Heart left ventricle (tissue), 16 donors: ENCODE measurements at regions not wholly inside any gene's neighbourhood (a gene's known extent, or its start where the extent isn't known, plus 50 kb on each side); places are given as distances from the start of the nearest gene placed in this dataset.
A peak's percentile ranks its signal among the peaks of the same experiment; 100 is the strongest.
"Not testable (repeated sequence)": the region's sequence is repeated elsewhere in the genome, so short reads cannot be mapped to it uniquely, and the experiment has no call there.

ENCODE experiments used
- ATAC-seq, 4 donors: fragments of 200-7000 bp; cut with Tn5 transposase; one replicate each; pipeline ENCODE4 v1.9.1; 2020 to 2022; ENCODE audit warnings: moderate library complexity in 4 of 4, mild to moderate bottlenecking in 3 of 4, moderate number of reproducible peaks in 1 of 4
- DNase-seq, 5 donors: peaks; one replicate each; pipeline ENCODE4 v3.0.0-alpha.2; 2020
- H3K27ac ChIP-seq, 12 donors: fragments of 200-600 bp; sonication (generic) in 4 of 12; one replicate each; pipeline versions ENCODE4 v1.5.0 to v1.8.0; 2016 to 2022; ENCODE audit warnings: mild to moderate bottlenecking in 2 of 12
- H3K27me3 ChIP-seq, 9 donors: fragments of 200-600 bp; sonication (generic) in 2 of 9; one replicate each; pipeline versions ENCODE4 v1.5.1 to v1.8.0; 2016 to 2022; ENCODE audit warnings: mild to moderate bottlenecking in 3 of 9
- H3K36me3 ChIP-seq, 9 donors: fragments of 200-600 bp; sonication (generic) in 2 of 9; one replicate each; pipeline versions ENCODE4 v1.5.0 to v1.8.0; 2018 to 2022; ENCODE audit warnings: mild to moderate bottlenecking in 2 of 9
- H3K4me1 ChIP-seq, 12 donors: fragments of 200-600 bp; sonication (generic) in 4 of 12; one replicate each; pipeline versions ENCODE4 v1.5.0 to v1.8.0; 2016 to 2022; ENCODE audit warnings: mild to moderate bottlenecking in 3 of 12
- H3K4me3 ChIP-seq, 12 donors: fragments of 200-600 bp; sonication (generic) in 4 of 12; one replicate each; pipeline versions ENCODE4 v1.5.0 to v1.8.0; 2017 to 2022; ENCODE audit warnings: mild to moderate bottlenecking in 9 of 12, moderate library complexity in 4 of 12
- H3K9me3 ChIP-seq, 12 donors: fragments of 200-600 bp; sonication (generic) in 4 of 12; one replicate each; pipeline versions ENCODE4 v1.5.0 to v1.8.0; 2016 to 2022; ENCODE audit warnings: mild to moderate bottlenecking in 1 of 12
- CTCF ChIP-seq, 12 donors: fragments of 200-600 bp; sonication (generic) in 4 of 12; IDR thresholded peaks; one replicate each; pipeline versions ENCODE4 v1.5.0 to v1.8.0; 2018 to 2022; ENCODE audit warnings: antibody characterized with exemption in 12 of 12, mild to moderate bottlenecking in 5 of 12
- POLR2A ChIP-seq, 2 donors: fragments of 450-650 bp; IDR thresholded peaks; one replicate each; pipeline ENCODE4 v1.6.1; 2017; ENCODE audit warnings: antibody characterized with exemption in 2 of 2, mild to moderate bottlenecking in 2 of 2, moderate library complexity in 2 of 2
- WGBS, 4 donors: extraction: QIAGEN DNeasy Blood & Tissue Kit in 2 of 4; methylation state at CpG; one replicate each; pipeline versions ENCODE4 v1.1.5 to v1.1.7; 2013 to 2018; 5-methylcytosine and 5-hydroxymethylcytosine counted together
- intact Hi-C, 10 donors: fragments of 100-400 bp; cut with DNase I; formaldehyde crosslinking; loops; one replicate each; pipeline versions ENCODE4 v1.11.1 to v1.14.2; 2022
- donor health status: ischemic (EF 13 %, LVEDD 7.1; RV severe dilation, severe dysfunction).
- donor health status: healthy with polysubstance abuse.
- donor health status: DM: no; HTN: yes; CAD: no.
- donor health status: DM: no; HTN: no; CAD: no.
- donor health status: ischemic (EF 25% LVEDD 6.9; RV normal size, moderate dysfunction).
- donor health status: ischemic (EF 25% LVEDD 5.7; RV mildly dilated, moderate dysfunction).
- donor health status: healthy.
- donor health status: DM: yes; HTN: yes; CAD: no.
- donor health status: ischemic (EF 35%, LVEDD 5.7; RV mildly dilated, moderate dysfunction).
- donor health status: nonischemic (EF 11% LVEDD 7.7; RV severe dilation, severe dysfunction).
- donor health status: DM: yes; HTN: yes; CAD: no.
- donor health status: PGD.
- donor health status: ischemic (EF 29% LVEDD 5.4; RV normal size, mild dysfunction).
- donor health status: nonischemic (EF 23%, LVEDD 6.1; RV moderate dilation, normal function).

GRCh38 chr6:99818161-99818560, 175.9 kb downstream of the MCHR2 start:
- TF ChIP-seq POLR2A (IDR thresholded peaks at IDR 0.05): no peak
- no peak for TF ChIP-seq CTCF (IDR thresholded peaks at IDR 0.05)
- DNase-seq (no peak), ATAC-seq (no peak)
- H3K36me3 ChIP-seq: no peaks in the 10 kb centered on the region
- intact Hi-C loops: no loop called here
- H3K9me3 ChIP-seq: no peaks in the 10 kb centered on the region
- WGBS, 4 donors: 74 to 86% (median 83%) methylated on average over 2 of the region's 2 CpGs
- peaks cover 0 to under 1% (median 0%) of the 10 kb centered on the region in 12 donors for H3K4me1 ChIP-seq
- H3K27ac ChIP-seq: no peak overlapping the region
- H3K27me3 ChIP-seq: peaks cover 0 to 18% (median 0%) of the 10 kb centered on the region in 9 donors
- no peak overlapping the region for H3K4me3 ChIP-seq

DNA sequence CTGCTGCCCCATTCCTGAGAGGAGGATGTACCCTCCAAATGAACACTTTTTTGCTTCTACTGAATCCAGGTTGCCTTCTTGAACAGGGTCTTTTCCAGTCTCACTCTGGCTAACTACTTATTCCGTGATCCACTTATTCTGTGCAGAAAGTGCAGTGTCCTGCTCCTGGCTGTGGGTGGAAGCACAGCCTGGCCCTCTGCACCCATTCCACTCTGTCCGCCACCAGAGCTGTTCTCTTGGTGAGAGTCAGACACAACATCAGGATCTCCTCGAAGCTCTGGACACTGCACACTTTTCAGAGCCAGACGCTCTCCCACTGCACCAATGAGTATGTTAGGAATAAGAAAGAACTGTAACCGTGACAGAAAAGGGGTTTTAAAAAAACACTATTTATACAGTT, 174.2 kb downstream of the MCHR2 start:
- DNase-seq: no peak
- Histone ChIP-seq H3K36me3 (no peaks in the 10 kb centered on the region), H3K27me3 (peaks cover 0 to 20% (median 0%) of the 10 kb centered on the region in 9 donors), H3K4me3 (no peak overlapping the region), H3K4me1 (peaks cover 0 to 4% (median 0%) of the 10 kb centered on the region in 12 donors), H3K9me3 (no peaks in the 10 kb centered on the region), H3K27ac (no peak overlapping the region)
- WGBS, 4 donors: 68 to 88% (median 79%) methylated on average over 5 of the region's 5 CpGs
- intact Hi-C loops: loop anchor here in 1 of 10 donors (5.0 kb wide), 2 partner anchors 353 to 488 kb away; no protein-coding TSS in a partner anchor
- ATAC-seq: no peak
- TF ChIP-seq POLR2A (IDR thresholded peaks at IDR 0.05) (no peak), CTCF (IDR thresholded peaks at IDR 0.05) (no peak)

DNA sequence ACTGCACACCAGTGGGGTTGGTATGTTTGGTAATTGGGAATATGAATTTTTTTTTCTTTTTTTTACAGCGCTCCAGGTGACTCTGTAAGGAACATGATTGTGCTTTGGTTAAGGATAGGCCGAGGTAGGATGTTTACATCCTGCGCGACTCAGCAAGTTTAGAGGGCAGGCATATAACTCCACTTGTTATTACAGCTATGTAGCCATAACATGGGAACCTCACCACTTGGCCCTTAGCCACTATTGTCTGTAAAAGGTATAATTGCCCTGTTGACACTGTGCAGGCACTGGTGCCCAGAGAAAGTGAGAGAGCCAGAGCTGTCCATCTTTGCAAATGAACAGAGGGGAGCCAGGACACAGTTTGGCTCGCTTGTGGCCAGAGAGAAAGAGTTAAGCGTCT, 172.9 kb downstream of the MCHR2 start:
- H3K4me1 ChIP-seq: peaks cover 0 to 4% (median 0%) of the 10 kb centered on the region in 12 donors
- no peak overlapping the region for H3K27ac ChIP-seq
- H3K4me3 ChIP-seq: no peak overlapping the region
- TF ChIP-seq POLR2A (IDR thresholded peaks at IDR 0.05): no peak
- TF ChIP-seq CTCF (IDR thresholded peaks at IDR 0.05): no peak
- H3K27me3 ChIP-seq: peaks cover 0 to 20% (median 0%) of the 10 kb centered on the region in 9 donors
- WGBS, 4 donors: 75 to 85% (median 79%) methylated on average over 6 of the region's 6 CpGs
- DNase-seq (no peak), ATAC-seq (no peak)
- H3K9me3 ChIP-seq: no peaks in the 10 kb centered on the region
- no peaks in the 10 kb centered on the region for H3K36me3 ChIP-seq
- intact Hi-C loops: loop anchor here in 1 of 10 donors (5.0 kb wide), 2 partner anchors 354 to 489 kb away; no protein-coding TSS in a partner anchor

GRCh38 chr6:99822741-99823512, 171.1 kb downstream of the MCHR2 start:
- WGBS, 4 donors: 27 to 41% (median 37%) methylated on average over 5 of the region's 5 CpGs
- Histone ChIP-seq H3K4me3 (no peak overlapping the region), H3K36me3 (no peaks in the 10 kb centered on the region), H3K9me3 (no peaks in the 10 kb centered on the region), H3K27ac (no peak overlapping the region), H3K4me1 (peaks cover 0 to 4% (median 0%) of the 10 kb centered on the region in 12 donors), H3K27me3 (peaks cover 0 to 18% (median 0%) of the 10 kb centered on the region in 9 donors)
- ATAC-seq: peak in 1 of 4 donors; percentile 47
- intact Hi-C loops: loop anchor here in 1 of 10 donors (5.0 kb wide), 2 partner anchors 356 to 491 kb away; no protein-coding TSS in a partner anchor
- DNase-seq: no peak
- TF ChIP-seq CTCF (IDR thresholded peaks at IDR 0.05) (peak in 8 of 12 donors; percentile 19 to 47 (median 29)), POLR2A (IDR thresholded peaks at IDR 0.05) (no peak)

GRCh38 chr6:99823513-99824235, 170.3 kb downstream of the MCHR2 start:
- H3K4me1 ChIP-seq, H3K9me3 ChIP-seq, ATAC-seq, H3K36me3 ChIP-seq, DNase-seq, H3K27ac ChIP-seq: not testable (repeated sequence)
- peaks cover 0 to 18% (median 0%) of the 10 kb centered on the region in 9 donors for H3K27me3 ChIP-seq
- intact Hi-C loops: loop anchor here in 1 of 10 donors (5.0 kb wide), 2 partner anchors 356 to 491 kb away; no protein-coding TSS in a partner anchor
- peak overlapping the region in 1 of 12 donors; percentile 13 for H3K4me3 ChIP-seq
- WGBS, 4 donors: 4 to 31% (median 26%) methylated on average over 8 to 12 of the region's 34 CpGs
